Panc1 (cell line): ENCODE measurements at regions not wholly inside any gene's neighbourhood (a gene's known extent, or its start where the extent isn't known, plus 50 kb on each side); places are given as distances from the start of the nearest gene placed in this dataset.

Experiments used
- ATAC-seq: fragments of 200-7000 bp; cut with Tn5 transposase; 2 replicates; pipeline ENCODE4 v1.9.1; 2020; ENCODE audit warnings: mild to moderate bottlenecking, moderate library complexity
- BruUV-seq: library from RNA; stranded (reverse); fragments of 400-500 nt; replicated peaks from 2 replicates; lab custom pipeline; 2021; lab: Mats Ljungman, UMichigan
- CTCF ChIA-PET: fragments of 300-600 bp; sonication (Branson Sonifier 250); formaldehyde crosslinking; loops from one replicate; lab custom pipeline; 2022; ENCODE audit warnings: antibody characterized with exemption; lab: Charles Lee
- POLR2A ChIA-PET: fragments of 300-600 bp; sonication (Branson Sonifier 250); formaldehyde crosslinking; loops from one replicate; lab custom pipeline; 2022; ENCODE audit warnings: antibody characterized with exemption; lab: Charles Lee
- DNase-seq: peaks from one replicate; pipeline ENCODE4 v3.0.0-alpha.2; 2010; ENCODE audit warnings: low read depth, low spot score
- H3K27ac ChIP-seq: 2 replicates; pipeline ENCODE4 v1.5.1; 2011; ENCODE audit warnings: mild to moderate bottlenecking, low read length, inconsistent platforms
- H3K27me3 ChIP-seq: fragments of 200-500 bp; sonication (Bioruptor generic); 2 replicates; pipeline ENCODE4 v1.6.0; 2014; ENCODE audit warnings: low read length, inconsistent platforms; ENCODE audit not compliant: control insufficient read depth, insufficient read depth
- H3K36me3 ChIP-seq: fragments of 200-500 bp; sonication (Bioruptor generic); 2 replicates; pipeline ENCODE4 v1.5.1; 2014; ENCODE audit warnings: inconsistent platforms, mild to moderate bottlenecking, low read length, moderate library complexity; ENCODE audit not compliant: control insufficient read depth, insufficient read depth
- H3K4me1 ChIP-seq: 2 replicates; pipeline ENCODE4 v1.5.1; 2011; ENCODE audit warnings: inconsistent platforms, mild to moderate bottlenecking, low read length, moderate library complexity; ENCODE audit not compliant: control insufficient read depth, insufficient read depth
- H3K4me3 ChIP-seq, 2 experiments: 2 replicates each; pipeline ENCODE4 v1.5.1; 2011 to 2012; ENCODE audit warnings: low read depth in 2 of 2, low read length in 2 of 2, mild to moderate bottlenecking in 2 of 2, inconsistent platforms in 1 of 2, moderate library complexity in 1 of 2
- H3K9me3 ChIP-seq: fragments of 200-500 bp; sonication (Bioruptor generic); 2 replicates; pipeline ENCODE4 v1.5.1; 2014; ENCODE audit warnings: low read depth, mild to moderate bottlenecking, inconsistent platforms, low read length, moderate library complexity; ENCODE audit not compliant: control insufficient read depth, insufficient read depth
- CTCF ChIP-seq: fragments of 450-650 bp; IDR thresholded peaks from 2 replicates; pipeline ENCODE4 v1.5.1; 2017; ENCODE audit warnings: mild to moderate bottlenecking
- POLR2AphosphoS5 ChIP-seq: IDR thresholded peaks from 2 replicates; pipeline ENCODE4 v1.6.1; 2012; ENCODE audit warnings: mild to moderate bottlenecking, low read depth, low read length, moderate library complexity
- REST ChIP-seq, 2 experiments: IDR thresholded peaks; 2 replicates each; pipeline ENCODE4 v1.6.1; 2011 to 2012; ENCODE audit warnings: low read depth in 2 of 2, control low read depth in 1 of 2, low read length in 1 of 2, mild to moderate bottlenecking in 1 of 2, moderate library complexity in 1 of 2; ENCODE audit not compliant: insufficient read depth in 1 of 2
- SIN3A ChIP-seq: IDR thresholded peaks from 2 replicates; pipeline ENCODE4 v1.6.1; 2012; ENCODE audit warnings: low read depth, mild to moderate bottlenecking, low read length, moderate library complexity, borderline replicate concordance; ENCODE audit not compliant: insufficient read depth
- TCF7L2 ChIP-seq: IDR thresholded peaks from 2 replicates; pipeline ENCODE4 v1.6.1; 2011; ENCODE audit warnings: mild to moderate bottlenecking, low read depth, low read length, inconsistent platforms
- in situ Hi-C: cut with HindIII; loops from 2 replicates; pipeline ENCODE4 v1.10.0; 2016; ENCODE audit warnings: low sequenced_read_pairs, low pct_unique_long_range_greater_than_20kb
- intact Hi-C: fragments of 100-400 bp; cut with micrococcal nuclease; formaldehyde crosslinking; loops from one replicate; pipeline ENCODE4 v1.10.0; 2022; ENCODE audit not compliant: unreplicated experiment

- H3K9me3 ChIP-seq, result no peaks in the 10 kb centered on the region
- no peaks in the 10 kb centered on the region for H3K36me3 ChIP-seq
- BruUV-seq, result no TSS peak
- no peak overlapping the region for H3K27ac ChIP-seq
- no peak overlapping the region for H3K4me3 ChIP-seq
- TF ChIP-seq POLR2AphosphoS5, result no peak
- no peak for TF ChIP-seq TCF7L2
- no peak for TF ChIP-seq REST (IDR thresholded peaks at IDR 0.05; ENCODE audit: insufficient read depth in 1 of 2, low read depth in 2 of 2, low read length in 1 of 2)
- no peak for TF ChIP-seq SIN3A
- no peak for TF ChIP-seq CTCF
- in situ Hi-C loops (no loop called here), intact Hi-C loops (no loop called here)
- ChIA-PET POLR2A (no interaction called here), CTCF (no interaction called here)
- H3K27me3 ChIP-seq, result no peaks in the 10 kb centered on the region
- DNase-seq (no peak), ATAC-seq (no peak)
- H3K4me1 ChIP-seq, result peaks cover 7% of the 10 kb centered on the region; the same call in 1 of the 2 replicates
Measured at GRCh38 chr10:118944959-118945633, 84.4 kb upstream of the NANOS1 start.

- intact Hi-C loops, result no loop called here
- in situ Hi-C loops, result no loop called here
- Histone ChIP-seq H3K36me3 (no peaks in the 10 kb centered on the region), H3K27me3 (no peaks in the 10 kb centered on the region), H3K4me3 (no peak overlapping the region), H3K9me3 (no peaks in the 10 kb centered on the region), H3K27ac (no peak overlapping the region), H3K4me1 (peaks cover 12% of the 10 kb centered on the region)
- ChIA-PET CTCF (no interaction called here), POLR2A (no interaction called here)
- ATAC-seq (peak; percentile 31; the same call in 1 of the 2 replicates), DNase-seq (no peak)
- no TSS peak for BruUV-seq
- no peak for TF ChIP-seq CTCF
- no peak for TF ChIP-seq POLR2AphosphoS5
- no peak for TF ChIP-seq REST (IDR thresholded peaks at IDR 0.05; ENCODE audit: insufficient read depth in 1 of 2, low read depth in 2 of 2, low read length in 1 of 2)
- no peak for TF ChIP-seq TCF7L2
- TF ChIP-seq SIN3A, result no peak
Measured at GRCh38 chr10:118948786-118949185, 80.7 kb upstream of the NANOS1 start.
